Activated CD8-positive, alpha-beta T cell treated with anti-CD3 and anti-CD28 coated beads for 36 hours (primary cell): ENCODE measurements at regions not wholly inside any gene's neighbourhood (a gene's known extent, or its start where the extent isn't known, plus 50 kb on each side); places are given as distances from the start of the nearest gene placed in this dataset.

Experiments
- ATAC-seq: fragments of 200-7000 bp; cut with Tn5 transposase; one replicate; pipeline ENCODE4 v1.10.0; 2021; ENCODE audit warnings: mild to moderate bottlenecking, moderate library complexity
- CTCF ChIA-PET: fragments of 350-600 bp; sonication (Branson Sonifier 250); formaldehyde crosslinking; loops from one replicate; lab custom pipeline; 2021; ENCODE audit warnings: antibody characterized with exemption; lab: Charles Lee
- POLR2A ChIA-PET: fragments of 350-600 bp; sonication (Branson Sonifier 250); formaldehyde crosslinking; loops from one replicate; lab custom pipeline; 2021; ENCODE audit warnings: antibody characterized with exemption; lab: Charles Lee
- DNase-seq: peaks from one replicate; pipeline ENCODE4 v3.0.0-alpha.2; 2020
- H3K27ac Mint-ChIP-seq: one replicate; pipeline ENCODE4 v1.8.0; 2021; ENCODE audit warnings: mild to moderate bottlenecking, mixed read lengths
- H3K27me3 Mint-ChIP-seq: one replicate; pipeline ENCODE4 v1.8.0; 2021; ENCODE audit warnings: mixed read lengths
- H3K36me3 Mint-ChIP-seq: one replicate; pipeline ENCODE4 v1.8.0; 2021; ENCODE audit warnings: low read depth, mixed read lengths
- H3K4me1 Mint-ChIP-seq: one replicate; pipeline ENCODE4 v1.8.0; 2021; ENCODE audit warnings: low read depth, mixed read lengths
- H3K4me3 Mint-ChIP-seq: one replicate; pipeline ENCODE4 v1.8.0; 2021; ENCODE audit warnings: mild to moderate bottlenecking, moderate library complexity, mixed read lengths
- H3K9me3 Mint-ChIP-seq: one replicate; pipeline ENCODE4 v1.8.0; 2021; ENCODE audit warnings: mixed read lengths
- intact Hi-C: fragments of 100-400 bp; cut with micrococcal nuclease; formaldehyde crosslinking; loops from one replicate; pipeline ENCODE4 v1.10.0; 2022
- TF ChIP-seq, protein P1 (sequence below): fragments of 200-600 bp; IDR thresholded peaks from one replicate; pipeline ENCODE4 v1.8.0; 2022; ENCODE audit warnings: antibody characterized with exemption, mild to moderate bottlenecking

DNA sequence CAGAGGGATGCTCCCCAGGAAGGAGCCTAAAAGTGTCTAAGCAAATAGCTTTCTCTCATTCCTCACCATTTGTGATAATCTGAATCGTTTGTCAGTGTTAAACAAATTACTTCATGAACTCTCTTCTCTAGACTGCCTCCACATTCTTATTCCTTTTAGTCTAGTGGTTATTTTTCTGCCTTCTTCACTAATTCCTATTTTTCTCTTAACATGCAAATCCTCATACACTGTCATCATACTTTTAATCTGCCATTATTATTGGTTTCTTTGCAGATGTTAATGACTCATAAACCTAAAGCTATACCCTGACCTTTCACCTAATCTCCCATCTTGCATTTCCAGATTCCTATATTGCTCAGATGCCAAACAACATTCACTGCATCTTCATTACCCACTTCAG lies 428.9 kb downstream of the EFNA5 start:
- Mint-ChIP-seq H3K36me3 (no peaks in the 10 kb centered on the region), H3K4me1 (no peaks in the 10 kb centered on the region), H3K9me3 (no peaks in the 10 kb centered on the region), H3K27me3 (no peaks in the 10 kb centered on the region), H3K27ac (no peak overlapping the region), H3K4me3 (no peak overlapping the region)
- no peak for ATAC-seq
- no peak for DNase-seq
- TF ChIP-seq, protein P1, sequence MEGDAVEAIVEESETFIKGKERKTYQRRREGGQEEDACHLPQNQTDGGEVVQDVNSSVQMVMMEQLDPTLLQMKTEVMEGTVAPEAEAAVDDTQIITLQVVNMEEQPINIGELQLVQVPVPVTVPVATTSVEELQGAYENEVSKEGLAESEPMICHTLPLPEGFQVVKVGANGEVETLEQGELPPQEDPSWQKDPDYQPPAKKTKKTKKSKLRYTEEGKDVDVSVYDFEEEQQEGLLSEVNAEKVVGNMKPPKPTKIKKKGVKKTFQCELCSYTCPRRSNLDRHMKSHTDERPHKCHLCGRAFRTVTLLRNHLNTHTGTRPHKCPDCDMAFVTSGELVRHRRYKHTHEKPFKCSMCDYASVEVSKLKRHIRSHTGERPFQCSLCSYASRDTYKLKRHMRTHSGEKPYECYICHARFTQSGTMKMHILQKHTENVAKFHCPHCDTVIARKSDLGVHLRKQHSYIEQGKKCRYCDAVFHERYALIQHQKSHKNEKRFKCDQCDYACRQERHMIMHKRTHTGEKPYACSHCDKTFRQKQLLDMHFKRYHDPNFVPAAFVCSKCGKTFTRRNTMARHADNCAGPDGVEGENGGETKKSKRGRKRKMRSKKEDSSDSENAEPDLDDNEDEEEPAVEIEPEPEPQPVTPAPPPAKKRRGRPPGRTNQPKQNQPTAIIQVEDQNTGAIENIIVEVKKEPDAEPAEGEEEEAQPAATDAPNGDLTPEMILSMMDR: no peak
- ChIA-PET POLR2A (no interaction called here), CTCF (interaction anchor here (0.6 kb wide), 1 partner anchor 601 kb away, joined by 3 read pairs; no protein-coding TSS in a partner anchor)
- intact Hi-C loops: no loop called here

DNA sequence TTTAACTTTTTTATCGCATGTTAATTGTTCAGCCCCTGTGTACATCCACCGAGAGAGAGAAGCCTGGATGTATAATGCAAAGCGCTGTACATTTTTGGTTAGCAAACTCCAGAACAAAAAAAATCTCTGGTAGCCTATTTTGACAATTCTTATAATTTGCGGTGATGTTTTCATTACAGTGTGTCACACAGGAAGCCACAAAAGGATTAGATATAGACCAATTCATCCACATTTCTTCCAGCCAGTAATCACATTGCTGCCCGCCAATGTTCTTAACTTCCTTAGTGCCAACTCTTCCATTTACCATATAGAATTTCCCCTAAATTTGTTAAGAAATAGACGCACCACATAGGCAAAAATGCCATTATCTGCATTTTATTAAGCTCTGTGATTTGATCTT lies 435.6 kb downstream of the EFNA5 start:
- Mint-ChIP-seq H3K4me3 (no peak overlapping the region), H3K36me3 (no peaks in the 10 kb centered on the region), H3K9me3 (no peaks in the 10 kb centered on the region), H3K27me3 (peaks cover 2% of the 10 kb centered on the region), H3K4me1 (no peaks in the 10 kb centered on the region), H3K27ac (no peak overlapping the region)
- CTCF ChIA-PET: interaction anchor here (1.6 kb wide), 1 partner anchor 13 kb away, joined by 8 read pairs; no protein-coding TSS in a partner anchor
- intact Hi-C loops: no loop called here
- POLR2A ChIA-PET: no interaction called here
- ATAC-seq (no peak), DNase-seq (no peak)
- TF ChIP-seq, protein P1: no peak

DNA sequence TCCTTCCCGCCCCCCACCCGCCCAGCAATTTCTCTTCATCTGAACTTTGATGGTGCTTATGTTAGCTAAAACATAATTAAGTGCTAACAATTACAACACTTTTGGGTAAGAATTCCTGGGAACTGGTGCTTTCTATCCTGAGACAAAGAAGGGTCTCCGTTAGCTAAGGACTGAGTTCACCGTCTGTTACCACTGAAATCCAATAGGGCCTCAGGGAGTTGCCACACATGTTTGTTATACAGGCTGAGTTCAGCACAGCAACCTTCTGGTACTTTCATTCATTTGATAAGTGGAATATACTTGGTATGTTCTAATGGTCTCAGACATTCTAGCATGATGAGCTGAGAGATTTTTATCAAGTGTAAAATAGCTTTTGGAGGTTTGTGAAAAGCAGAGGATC lies 437.9 kb downstream of the EFNA5 start:
- intact Hi-C loops: no loop called here
- CTCF ChIA-PET: no interaction called here
- H3K27me3 Mint-ChIP-seq: peaks cover 2% of the 10 kb centered on the region
- no peak overlapping the region for H3K4me3 Mint-ChIP-seq
- DNase-seq (no peak), ATAC-seq (no peak)
- POLR2A ChIA-PET: no interaction called here
- TF ChIP-seq, protein P1: no peak
- no peak overlapping the region for H3K27ac Mint-ChIP-seq
- no peaks in the 10 kb centered on the region for H3K4me1 Mint-ChIP-seq
- no peaks in the 10 kb centered on the region for H3K9me3 Mint-ChIP-seq
- no peaks in the 10 kb centered on the region for H3K36me3 Mint-ChIP-seq

DNA sequence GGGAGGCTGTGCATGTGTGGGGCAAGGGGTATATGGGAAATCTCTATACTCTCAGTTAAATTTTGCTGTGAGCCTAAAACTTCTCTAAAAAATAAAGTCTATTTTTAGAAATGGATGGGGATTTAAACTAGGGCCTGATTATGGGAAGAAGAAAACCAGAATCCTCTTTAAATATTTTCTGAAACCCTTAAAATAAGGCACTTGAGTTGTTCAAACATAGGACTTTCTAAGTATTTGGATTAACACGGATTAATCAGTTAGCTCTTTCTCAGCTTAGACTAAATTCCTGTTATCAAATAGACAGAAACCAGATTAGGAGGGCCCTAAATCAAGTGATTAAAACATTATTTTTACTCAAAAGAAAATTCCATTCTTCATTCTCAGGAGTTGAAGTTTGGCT lies 438.4 kb downstream of the EFNA5 start:
- Mint-ChIP-seq H3K36me3 (no peaks in the 10 kb centered on the region), H3K27ac (no peak overlapping the region), H3K4me1 (no peaks in the 10 kb centered on the region), H3K9me3 (no peaks in the 10 kb centered on the region), H3K4me3 (no peak overlapping the region), H3K27me3 (peaks cover 2% of the 10 kb centered on the region)
- TF ChIP-seq, protein P1: no peak
- ChIA-PET POLR2A (no interaction called here), CTCF (no interaction called here)
- intact Hi-C loops: no loop called here
- no peak for ATAC-seq
- no peak for DNase-seq

DNA sequence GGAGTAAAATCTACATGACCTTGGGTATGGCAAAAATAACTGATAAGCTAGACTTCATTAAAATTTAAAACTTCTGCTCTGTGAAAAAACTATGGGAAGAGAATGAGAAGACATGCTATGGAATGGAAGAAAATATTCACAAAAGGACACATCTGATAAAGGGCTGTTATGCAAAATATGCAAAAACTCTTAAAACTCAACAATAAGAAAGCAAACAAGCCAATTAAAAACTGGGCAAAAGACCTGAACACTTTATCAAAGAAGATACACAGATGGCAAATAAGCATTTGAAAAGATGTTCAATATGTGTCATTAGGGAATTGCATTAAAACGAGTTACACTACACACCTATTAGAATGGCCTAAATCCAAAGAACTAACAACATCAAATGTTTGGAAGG lies 439.5 kb downstream of the EFNA5 start:
- H3K27me3 Mint-ChIP-seq: peaks cover 6% of the 10 kb centered on the region
- intact Hi-C loops: no loop called here
- DNase-seq: no peak
- no peak for ATAC-seq
- ChIA-PET POLR2A (no interaction called here), CTCF (no interaction called here)
- H3K27ac Mint-ChIP-seq: no peak overlapping the region
- TF ChIP-seq, protein P1: no peak
- H3K4me3 Mint-ChIP-seq: no peak overlapping the region
- H3K9me3 Mint-ChIP-seq: no peaks in the 10 kb centered on the region
- H3K4me1 Mint-ChIP-seq: no peaks in the 10 kb centered on the region
- no peaks in the 10 kb centered on the region for H3K36me3 Mint-ChIP-seq
